Gastroesophageal sphincter (tissue), 3 donors: ENCODE measurements at regions not wholly inside any gene's neighbourhood (a gene's known extent, or its start where the extent isn't known, plus 50 kb on each side); places are given as distances from the start of the nearest gene placed in this dataset.

ENCODE experiments used
- CTCF ChIP-seq, 4 experiments: fragments of 200-600 bp in 2 of 4; fragments of 450-650 bp in 2 of 4; sonication (generic) in 1 of 4; IDR thresholded peaks; one replicate each; pipeline ENCODE4 v1.5.1; 2017 to 2019; ENCODE audit warnings: antibody characterized with exemption in 4 of 4, mild to moderate bottlenecking in 2 of 4, moderate library complexity in 2 of 4
- EP300 ChIP-seq: sonication (generic); formaldehyde crosslinking; IDR thresholded peaks from one replicate; pipeline ENCODE4 v1.6.1; 2017; ENCODE audit warnings: antibody characterized with exemption, mild to moderate bottlenecking
- POLR2A ChIP-seq, 2 donors: fragments of 450-650 bp; IDR thresholded peaks; one replicate each; pipeline ENCODE4 v1.6.1; 2017; ENCODE audit warnings: antibody characterized with exemption in 2 of 2, mild to moderate bottlenecking in 2 of 2, moderate library complexity in 1 of 2

- TF ChIP-seq CTCF (IDR thresholded peaks at IDR 0.05) (no peak), POLR2A (IDR thresholded peaks at IDR 0.05) (no peak), EP300 (no peak)
These were observed 275.3 kb downstream of the TEX29 start for GRCh38 chr13:111595791-111596190.
